ENCODE measurements at regions not wholly inside any gene's neighbourhood (a gene's known extent, or its start where the extent isn't known, plus 50 kb on each side); places are given as distances from the start of the nearest gene placed in this dataset.
"Not testable (repeated sequence)": the region's sequence is repeated elsewhere in the genome, so short reads cannot be mapped to it uniquely, and the experiment has no call there.

GRCh38 chr6:66258731-66259487 lies 551.9 kb upstream of the EYS start:
- H3K9me3 ChIP-seq (ENCODE audit: control insufficient read depth, insufficient read depth, low read depth, low read length); H3K27ac ChIP-seq (ENCODE audit: extremely low read depth, low read depth, low read length); H3K36me3 ChIP-seq (ENCODE audit: control insufficient read depth in 2 of 2, insufficient read depth in 1 of 2, low read length in 2 of 2); CTCF ChIA-PET; H3K4me1 ChIP-seq (ENCODE audit: control insufficient read depth, insufficient read depth, low read length); POLR2A ChIA-PET; H3K4me3 ChIP-seq (ENCODE audit: low read depth, low read length): not testable (repeated sequence)
- TF ChIP-seq SETDB1 (IDR thresholded peaks at IDR 0.05; ENCODE audit: insufficient read length, low read length) = peak; percentile 48

GRCh38 chr6:66245231-66245630 lies 538.2 kb upstream of the EYS start:
- ChIA-PET CTCF (no interaction called here), POLR2A (no interaction called here)
- TF ChIP-seq ZSCAN5A (tag by site-specific recombination; IDR thresholded peaks at IDR 0.05) (no peak), ZNF768 (tag by site-specific recombination; IDR thresholded peaks at IDR 0.05) (no peak), ZNF449 (tag by site-specific recombination; IDR thresholded peaks at IDR 0.05) (no peak), ZNF837 (tag by site-specific recombination; IDR thresholded peaks at IDR 0.05) (no peak), KLF9 (tag by site-specific recombination; IDR thresholded peaks at IDR 0.05; ENCODE audit: low read depth) (no peak)
- Histone ChIP-seq H3K4me1 (ENCODE audit: control insufficient read depth, insufficient read depth, low read length) (no peaks in the 10 kb centered on the region), H3K36me3 (ENCODE audit: control insufficient read depth in 2 of 2, insufficient read depth in 1 of 2, low read length in 2 of 2) (no peaks in the 10 kb centered on the region), H3K27ac (ENCODE audit: extremely low read depth, low read depth, low read length) (no peak overlapping the region), H3K9me3 (ENCODE audit: control insufficient read depth, insufficient read depth, low read depth, low read length) (no peaks in the 10 kb centered on the region), H3K4me3 (ENCODE audit: low read depth, low read length) (no peak overlapping the region)

- no peak overlapping the region for H3K27ac ChIP-seq (ENCODE audit: extremely low read depth, low read depth, low read length)
- POLR2A ChIA-PET = no interaction called here
- H3K36me3 ChIP-seq (ENCODE audit: control insufficient read depth in 2 of 2, insufficient read depth in 1 of 2, low read length in 2 of 2) = no peaks in the 10 kb centered on the region
- H3K4me1 ChIP-seq (ENCODE audit: control insufficient read depth, insufficient read depth, low read length) = no peaks in the 10 kb centered on the region
- no peak for TF ChIP-seq ZNF274 (IDR thresholded peaks at IDR 0.05; ENCODE audit: low read length)
- TF ChIP-seq ZNF274 (tag by site-specific recombination; IDR thresholded peaks at IDR 0.05; ENCODE audit: borderline replicate concordance) = no peak
- TF ChIP-seq ZBTB11 (tag by site-specific recombination; conservative IDR thresholded peaks at IDR 0.05; ENCODE audit: low read depth) = no peak
- no peak for TF ChIP-seq YY1 (tag by site-specific recombination; IDR thresholded peaks at IDR 0.05)
- TF ChIP-seq ZNF248 (tag by site-specific recombination; IDR thresholded peaks at IDR 0.05) = no peak
- TF ChIP-seq BCL6B (tag by site-specific recombination; IDR thresholded peaks at IDR 0.05) = no peak
- TF ChIP-seq ZSCAN18 (tag by site-specific recombination; IDR thresholded peaks at IDR 0.05) = no peak
- TF ChIP-seq ZBTB7A (tag by site-specific recombination; IDR thresholded peaks at IDR 0.05; ENCODE audit: low read depth) = no peak
- no peak for TF ChIP-seq ZNF24 (tag by site-specific recombination; IDR thresholded peaks at IDR 0.05)
- no peak for TF ChIP-seq ZNF324 (tag by site-specific recombination; IDR thresholded peaks at IDR 0.05)
- no peak for TF ChIP-seq INSM2 (tag by site-specific recombination; IDR thresholded peaks at IDR 0.05)
- no peak for TF ChIP-seq ZNF169 (tag by site-specific recombination; IDR thresholded peaks at IDR 0.05)
- TF ChIP-seq HOXD13 (CRISPR knock-in tag; IDR thresholded peaks at IDR 0.05; ENCODE audit: borderline replicate concordance) = no peak
- CTCF ChIA-PET = no interaction called here
- no peak overlapping the region for H3K4me3 ChIP-seq (ENCODE audit: low read depth, low read length)
- H3K9me3 ChIP-seq (ENCODE audit: control insufficient read depth, insufficient read depth, low read depth, low read length) = no peaks in the 10 kb centered on the region
These were observed 531.8 kb upstream of the EYS start for GRCh38 chr6:66238851-66239250.

Data from HEK293 (cell line).